K562 (cell line): ENCODE measurements at regions not wholly inside any gene's neighbourhood (a gene's known extent, or its start where the extent isn't known, plus 50 kb on each side); places are given as distances from the start of the nearest gene placed in this dataset.
"Not testable (repeated sequence)": the region's sequence is repeated elsewhere in the genome, so short reads cannot be mapped to it uniquely, and the experiment has no call there.

Experiments
- ATAC-seq: fragments of 200-7000 bp; cut with Tn5 transposase; 3 replicates; pipeline ENCODE4 v1.9.1; 2020; ENCODE audit warnings: moderate library complexity
- BruUV-seq: library from RNA; stranded (reverse); fragments of 400-500 nt; replicated peaks from 2 replicates; lab custom pipeline; 2021; lab: Mats Ljungman, UMichigan
- CTCF ChIA-PET: fragments of 300-600 bp; formaldehyde crosslinking; extraction: SDS; loops from one replicate; lab custom pipeline; 2021; ENCODE audit warnings: low intra/inter-chr PET ratio; lab: Yijun Ruan, JAX
- POLR2A ChIA-PET: fragments of 300-600, 350-650 bp; sonication (Branson Sonifier 250); formaldehyde crosslinking; extraction: SDS; loops from one replicate; lab custom pipeline; 2021; ENCODE audit warnings: antibody characterized with exemption, inconsistent platforms; lab: Yijun Ruan, JAX
- DNase-seq, 4 experiments: peaks; one replicate each; pipeline versions ENCODE4 v3.0.0 to v3.0.0-alpha.2; 2011 to 2018; ENCODE audit warnings: low spot score in 3 of 4, mixed read lengths in 3 of 4; ENCODE audit errors: extremely low read depth in 1 of 4
- FAIRE-seq: peaks from 2 replicates; lab custom pipeline; 2011; peaks lifted over from hg19 to GRCh38; lab: Jason Lieb, UNC
- H2AFZ ChIP-seq: 2 replicates; pipeline ENCODE4 v1.6.0; 2011; ENCODE audit warnings: low read depth, low read length, control low read depth, inconsistent platforms
- H3K27ac ChIP-seq: fragments of 200-600 bp; 3 replicates; pipeline ENCODE4 v1.8.0; 2011; ENCODE audit warnings: low read depth, mild to moderate bottlenecking, control low read depth, inconsistent platforms, low read length, moderate library complexity, mixed read lengths; ENCODE audit errors: extremely low read depth
- H3K27me3 ChIP-seq, 2 experiments: fragments of 300-600 bp in 1 of 2; 2 replicates in 1 of 2; 3 replicates in 1 of 2; pipeline versions ENCODE4 v1.6.0 to v1.8.0; 2011; ENCODE audit warnings: inconsistent platforms in 2 of 2, low read length in 2 of 2, mild to moderate bottlenecking in 1 of 2, mixed read lengths in 1 of 2, moderate library complexity in 1 of 2; ENCODE audit not compliant: control insufficient read depth in 2 of 2, insufficient read depth in 2 of 2
- H3K36me3 ChIP-seq: fragments of 300-600 bp; 3 replicates; pipeline ENCODE4 v1.8.0; 2011; ENCODE audit warnings: mild to moderate bottlenecking, low read length, inconsistent platforms; ENCODE audit not compliant: control insufficient read depth, insufficient read depth
- H3K4me1 ChIP-seq, 2 experiments: fragments of 200-600 bp in 1 of 2; replicated peaks in 1 of 2; 2 replicates in 1 of 2; 3 replicates in 1 of 2; pipeline versions ENCODE4 v1.5.1 to v1.8.0; 2011; ENCODE audit warnings: inconsistent platforms in 2 of 2, low read length in 2 of 2, mild to moderate bottlenecking in 1 of 2, mixed read lengths in 1 of 2, moderate library complexity in 1 of 2; ENCODE audit not compliant: control insufficient read depth in 2 of 2, insufficient read depth in 2 of 2
- H3K4me2 ChIP-seq: 2 replicates; pipeline ENCODE4 v1.6.1; 2011; ENCODE audit warnings: low read length, control low read depth, inconsistent platforms, mixed read lengths; ENCODE audit not compliant: insufficient read depth
- H3K4me3 ChIP-seq: fragments of 200-600 bp; sonication (generic), shearing (Covaris generic); 2 replicates; pipeline ENCODE4 v1.5.1; 2016; ENCODE audit warnings: control low read depth, inconsistent platforms
- H3K79me2 ChIP-seq: fragments of 200-600 bp; 3 replicates; pipeline ENCODE4 v1.8.0; 2011; ENCODE audit warnings: low read length, inconsistent platforms; ENCODE audit not compliant: control insufficient read depth, insufficient read depth
- H3K9ac ChIP-seq, 2 experiments: 2 replicates each; pipeline versions ENCODE4 v1.6.0 to v1.6.1; 2011; ENCODE audit warnings: low read depth in 2 of 2, low read length in 2 of 2, control low read depth in 1 of 2, inconsistent platforms in 1 of 2, mild to moderate bottlenecking in 1 of 2, mixed read lengths in 1 of 2; ENCODE audit not compliant: insufficient read depth in 1 of 2
- H3K9me1 ChIP-seq: one replicate; pipeline ENCODE4 v1.6.0; 2011; ENCODE audit warnings: inconsistent platforms, mild to moderate bottlenecking, low read length, moderate library complexity; ENCODE audit not compliant: control insufficient read depth, insufficient read depth
- H3K9me3 ChIP-seq: replicated peaks from 2 replicates; pipeline ENCODE4 v1.5.1; 2011; ENCODE audit warnings: low read depth, low read length, inconsistent platforms; ENCODE audit not compliant: control insufficient read depth, insufficient read depth
- H4K20me1 ChIP-seq: replicated peaks from 2 replicates; pipeline ENCODE4 v1.6.1; 2011; ENCODE audit warnings: low read length, inconsistent platforms, mixed read lengths; ENCODE audit not compliant: control insufficient read depth, insufficient read depth
- WGBS: fragments of 100-300 bp; shearing (Covaris generic); methylation state at CpG from one replicate; pipeline ENCODE4 v1.1.6; 2016; ENCODE audit warnings: low coverage, mixed read lengths; ENCODE audit not compliant: insufficient coverage; ENCODE audit errors: missing lambda C conversion rate; 5-methylcytosine and 5-hydroxymethylcytosine counted together
- in situ Hi-C: fragments of 300-500 bp; cut with MboI; formaldehyde crosslinking; loops from 4 replicates; pipeline ENCODE4 v1.15.0; 2018; ENCODE audit warnings: inconsistent platforms, mixed read lengths
- intact Hi-C: fragments of 100-400 bp; cut with micrococcal nuclease; formaldehyde crosslinking; loops from 2 replicates; pipeline ENCODE4 v1.14.2; 2022
- TF ChIP-seq, protein P1 (sequence below): fragments of 450-650 bp; formaldehyde crosslinking; IDR thresholded peaks from 2 replicates; pipeline ENCODE4 v1.4.0; 2020; ENCODE audit warnings: mild to moderate bottlenecking, mixed read lengths

DNA sequence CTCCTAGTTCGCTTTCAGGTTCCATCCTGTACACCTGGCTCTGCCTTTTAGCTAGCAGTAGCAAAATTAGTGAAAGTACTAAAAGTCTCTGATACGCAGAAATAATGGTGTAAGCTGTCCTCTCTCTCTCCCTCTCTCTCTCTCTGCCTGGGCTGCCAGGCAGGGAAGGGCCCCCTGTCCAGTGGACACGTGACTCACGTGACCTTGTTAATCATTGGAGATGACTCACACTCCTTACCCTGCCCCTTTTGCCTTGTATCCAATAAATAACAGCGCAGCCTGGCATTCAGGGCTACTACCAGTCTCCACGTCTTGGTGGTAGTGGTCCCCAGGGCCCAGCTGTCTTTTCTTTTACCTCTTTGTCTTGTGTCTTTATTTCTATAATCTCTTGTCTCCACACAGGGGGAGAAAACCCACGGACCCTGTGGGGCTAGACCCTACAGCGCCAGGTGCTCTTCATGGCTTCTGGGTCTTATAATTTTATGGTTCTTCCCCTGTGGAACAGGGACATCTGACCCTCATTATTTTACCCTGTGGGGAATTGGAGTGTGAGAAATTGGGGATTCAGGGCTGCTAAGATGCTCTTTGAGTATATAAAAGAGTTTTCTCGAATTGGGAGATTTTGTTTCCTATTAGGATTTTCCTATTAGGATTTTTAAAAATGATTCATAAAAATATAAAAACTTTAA is 1348.2 kb downstream of the GATA3 start:
- DNase-seq, H4K20me1 ChIP-seq, H3K79me2 ChIP-seq, H3K9me1 ChIP-seq, CTCF ChIA-PET, H3K9ac ChIP-seq, H3K9me3 ChIP-seq, ATAC-seq, H3K4me2 ChIP-seq, H3K4me1 ChIP-seq, BruUV-seq, intact Hi-C loops, H3K27me3 ChIP-seq, H3K4me3 ChIP-seq, POLR2A ChIA-PET, H3K27ac ChIP-seq, FAIRE-seq, in situ Hi-C loops, H2AFZ ChIP-seq, H3K36me3 ChIP-seq: not testable (repeated sequence)
- 2% methylated on average over 9 of the region's 9 CpGs for WGBS
- TF ChIP-seq, protein P1, sequence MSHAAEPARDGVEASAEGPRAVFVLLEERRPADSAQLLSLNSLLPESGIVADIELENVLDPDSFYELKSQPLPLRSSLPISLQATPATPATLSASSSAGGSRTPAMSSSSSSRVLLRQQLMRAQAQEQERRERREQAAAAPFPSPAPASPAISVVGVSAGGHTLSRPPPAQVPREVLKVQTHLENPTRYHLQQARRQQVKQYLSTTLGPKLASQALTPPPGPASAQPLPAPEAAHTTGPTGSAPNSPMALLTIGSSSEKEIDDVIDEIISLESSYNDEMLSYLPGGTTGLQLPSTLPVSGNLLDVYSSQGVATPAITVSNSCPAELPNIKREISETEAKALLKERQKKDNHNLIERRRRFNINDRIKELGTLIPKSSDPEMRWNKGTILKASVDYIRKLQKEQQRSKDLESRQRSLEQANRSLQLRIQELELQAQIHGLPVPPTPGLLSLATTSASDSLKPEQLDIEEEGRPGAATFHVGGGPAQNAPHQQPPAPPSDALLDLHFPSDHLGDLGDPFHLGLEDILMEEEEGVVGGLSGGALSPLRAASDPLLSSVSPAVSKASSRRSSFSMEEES (CRISPR knock-in tag) = peak; percentile 13; the same call in 1 of the 2 replicates

DNA sequence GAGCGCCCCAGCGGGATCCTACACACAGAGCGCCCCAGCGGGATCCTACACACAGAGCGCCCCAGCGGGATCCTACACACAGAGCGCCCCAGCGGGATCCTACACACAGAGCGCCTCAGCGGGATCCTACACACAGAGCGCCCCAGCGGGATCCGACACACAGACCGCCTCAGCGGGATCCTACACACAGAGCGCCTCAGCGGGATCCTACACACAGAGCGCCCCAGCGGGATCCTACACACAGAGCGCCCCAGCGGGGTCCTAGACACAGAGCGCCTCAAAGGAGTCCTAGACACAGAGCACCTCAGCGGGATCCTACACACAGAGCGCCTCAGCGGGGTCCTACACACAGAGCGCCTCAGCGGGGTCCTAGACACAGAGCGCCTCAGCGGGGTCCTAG is 1352.7 kb downstream of the GATA3 start:
- H3K9ac ChIP-seq, POLR2A ChIA-PET, CTCF ChIA-PET, DNase-seq, intact Hi-C loops, H3K27me3 ChIP-seq, H3K79me2 ChIP-seq, H3K9me1 ChIP-seq, H3K27ac ChIP-seq, in situ Hi-C loops, H3K36me3 ChIP-seq, H3K4me2 ChIP-seq, H2AFZ ChIP-seq, FAIRE-seq, H3K4me3 ChIP-seq, H3K4me1 ChIP-seq, ATAC-seq, H3K9me3 ChIP-seq, H4K20me1 ChIP-seq, BruUV-seq: not testable (repeated sequence)
- 3% methylated on average over 11 of the region's 29 CpGs for WGBS
